ENCODE measurements at regions not wholly inside any gene's neighbourhood (a gene's known extent, or its start where the extent isn't known, plus 50 kb on each side); places are given as distances from the start of the nearest gene placed in this dataset.

DNA sequence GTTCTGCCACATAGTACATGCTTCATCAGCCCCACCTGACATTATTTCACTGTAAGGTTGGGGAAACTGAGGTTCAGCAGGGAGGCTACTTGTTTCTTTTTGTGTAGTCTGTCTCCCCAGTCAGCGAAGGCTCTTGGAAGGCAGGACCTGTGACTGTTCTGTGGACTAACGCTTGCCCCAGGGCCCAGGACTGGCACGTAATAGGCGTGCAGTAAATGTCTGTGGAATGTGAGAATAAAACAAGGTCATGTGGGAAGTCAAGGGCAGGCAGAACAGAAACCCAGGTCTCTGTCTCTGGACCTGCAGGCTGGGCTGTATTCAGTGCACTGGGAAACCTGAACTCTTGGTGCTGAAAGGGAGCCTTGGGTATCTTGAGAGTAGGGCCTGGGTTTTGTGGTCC is 168.7 kb downstream of the RPS24 start:
- H4K20me1 ChIP-seq (ENCODE audit: control insufficient read depth, extremely low read depth, insufficient read depth, low read length) = no peaks in the 10 kb centered on the region
- no peak overlapping the region for H3K27ac ChIP-seq (ENCODE audit: insufficient read depth, low read length)
- H3K36me3 ChIP-seq (ENCODE audit: control insufficient read depth, insufficient read depth, low read length) = no peaks in the 10 kb centered on the region
- H2AFZ ChIP-seq (ENCODE audit: low read length) = no peak overlapping the region
- H3K4me3 ChIP-seq (replicated peaks in 1 of 4; ENCODE audit: control extremely low read depth in 1 of 4, insufficient read depth in 1 of 4, low read depth in 3 of 4, low read length in 4 of 4) = no peak overlapping the region
- no peak overlapping the region for H3K9ac ChIP-seq (ENCODE audit: insufficient read depth, low read length)
- no peaks in the 10 kb centered on the region for H3K9me3 ChIP-seq (ENCODE audit: control insufficient read depth, insufficient read depth, low read depth, low read length)
- DNase-seq (ENCODE audit: low read depth in 2 of 2) = no peak
- H3K27me3 ChIP-seq (ENCODE audit: control insufficient read depth, insufficient read depth, low read length) = no peaks in the 10 kb centered on the region
- H3K79me2 ChIP-seq (ENCODE audit: control insufficient read depth, insufficient read depth, low read length) = no peaks in the 10 kb centered on the region
- no peak overlapping the region for H3K4me2 ChIP-seq (ENCODE audit: extremely low read depth, insufficient read depth, low read length)
- no peaks in the 10 kb centered on the region for H3K4me1 ChIP-seq (ENCODE audit: control insufficient read depth, extremely low read depth, insufficient read depth, low read length)
- TF ChIP-seq EZH2 (IDR thresholded peaks at IDR 0.05; ENCODE audit: low read length, missing control alignments) = no peak
- TF ChIP-seq, protein P1, sequence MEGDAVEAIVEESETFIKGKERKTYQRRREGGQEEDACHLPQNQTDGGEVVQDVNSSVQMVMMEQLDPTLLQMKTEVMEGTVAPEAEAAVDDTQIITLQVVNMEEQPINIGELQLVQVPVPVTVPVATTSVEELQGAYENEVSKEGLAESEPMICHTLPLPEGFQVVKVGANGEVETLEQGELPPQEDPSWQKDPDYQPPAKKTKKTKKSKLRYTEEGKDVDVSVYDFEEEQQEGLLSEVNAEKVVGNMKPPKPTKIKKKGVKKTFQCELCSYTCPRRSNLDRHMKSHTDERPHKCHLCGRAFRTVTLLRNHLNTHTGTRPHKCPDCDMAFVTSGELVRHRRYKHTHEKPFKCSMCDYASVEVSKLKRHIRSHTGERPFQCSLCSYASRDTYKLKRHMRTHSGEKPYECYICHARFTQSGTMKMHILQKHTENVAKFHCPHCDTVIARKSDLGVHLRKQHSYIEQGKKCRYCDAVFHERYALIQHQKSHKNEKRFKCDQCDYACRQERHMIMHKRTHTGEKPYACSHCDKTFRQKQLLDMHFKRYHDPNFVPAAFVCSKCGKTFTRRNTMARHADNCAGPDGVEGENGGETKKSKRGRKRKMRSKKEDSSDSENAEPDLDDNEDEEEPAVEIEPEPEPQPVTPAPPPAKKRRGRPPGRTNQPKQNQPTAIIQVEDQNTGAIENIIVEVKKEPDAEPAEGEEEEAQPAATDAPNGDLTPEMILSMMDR (conservative IDR thresholded peaks at IDR 0.05 in 1 of 2, IDR thresholded peaks at IDR 0.05 in 1 of 2; ENCODE audit: low read depth in 1 of 2, low read length in 2 of 2) = no peak

DNA sequence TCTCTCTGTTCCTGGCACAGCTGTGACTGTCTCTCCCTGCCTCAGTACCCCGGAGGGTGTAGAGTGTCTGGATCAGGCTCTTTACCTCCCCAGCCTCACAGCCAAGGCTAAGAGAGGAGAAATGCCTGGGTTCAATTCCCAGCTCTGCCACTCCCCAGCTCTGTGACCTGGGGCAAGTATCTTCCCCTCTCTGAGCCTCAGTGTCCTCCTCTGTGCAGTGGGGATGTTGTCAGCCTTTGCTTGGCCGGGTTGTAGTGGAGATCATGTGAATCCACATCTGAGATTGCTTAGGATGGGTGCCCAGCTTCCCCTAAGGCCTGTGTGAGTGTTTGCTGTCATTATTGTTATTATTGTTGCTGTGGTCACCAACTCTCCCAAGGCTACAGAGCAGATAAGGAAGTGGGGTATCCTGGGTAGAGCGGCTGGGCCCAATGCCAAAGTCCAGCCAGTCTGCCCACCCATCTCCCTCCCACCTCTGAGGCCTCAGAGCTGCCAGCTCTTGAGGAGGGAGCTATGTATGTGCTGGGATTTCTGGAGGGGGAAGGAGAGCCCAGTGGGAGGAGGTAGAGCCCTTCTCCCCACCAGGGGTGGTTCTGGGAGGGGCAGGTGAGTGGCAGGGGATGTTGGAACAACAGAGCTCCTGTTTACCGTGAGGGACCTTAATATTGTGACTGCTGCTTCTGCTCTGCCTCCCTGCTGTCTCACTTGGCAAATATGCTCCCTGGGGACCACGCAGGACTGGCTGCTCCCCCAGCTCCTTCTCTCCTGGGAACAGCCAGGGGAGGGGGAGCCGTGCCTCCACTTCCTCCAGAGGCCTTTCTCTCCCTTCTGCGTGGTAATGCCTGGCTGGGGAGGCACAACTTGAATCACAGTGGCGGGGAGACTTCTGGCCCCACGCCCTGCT is 170.5 kb downstream of the RPS24 start:
- Histone ChIP-seq H3K4me1 (ENCODE audit: control insufficient read depth, extremely low read depth, insufficient read depth, low read length) (no peaks in the 10 kb centered on the region), H3K27ac (ENCODE audit: insufficient read depth, low read length) (no peak overlapping the region), H3K4me2 (ENCODE audit: extremely low read depth, insufficient read depth, low read length) (no peak overlapping the region), H2AFZ (ENCODE audit: low read length) (no peak overlapping the region), H3K36me3 (ENCODE audit: control insufficient read depth, insufficient read depth, low read length) (no peaks in the 10 kb centered on the region), H3K9ac (ENCODE audit: insufficient read depth, low read length) (no peak overlapping the region), H3K27me3 (ENCODE audit: control insufficient read depth, insufficient read depth, low read length) (no peaks in the 10 kb centered on the region), H4K20me1 (ENCODE audit: control insufficient read depth, extremely low read depth, insufficient read depth, low read length) (no peaks in the 10 kb centered on the region), H3K9me3 (ENCODE audit: control insufficient read depth, insufficient read depth, low read depth, low read length) (no peaks in the 10 kb centered on the region), H3K4me3 (replicated peaks in 1 of 4; ENCODE audit: control extremely low read depth in 1 of 4, insufficient read depth in 1 of 4, low read depth in 3 of 4, low read length in 4 of 4) (no peak overlapping the region), H3K79me2 (ENCODE audit: control insufficient read depth, insufficient read depth, low read length) (no peaks in the 10 kb centered on the region)
- DNase-seq (ENCODE audit: low read depth in 2 of 2) = no peak
- TF ChIP-seq, protein P1 (conservative IDR thresholded peaks at IDR 0.05 in 1 of 2, IDR thresholded peaks at IDR 0.05 in 1 of 2; ENCODE audit: low read depth in 1 of 2, low read length in 2 of 2) = no peak
- TF ChIP-seq EZH2 (IDR thresholded peaks at IDR 0.05; ENCODE audit: low read length, missing control alignments) = no peak

DNA sequence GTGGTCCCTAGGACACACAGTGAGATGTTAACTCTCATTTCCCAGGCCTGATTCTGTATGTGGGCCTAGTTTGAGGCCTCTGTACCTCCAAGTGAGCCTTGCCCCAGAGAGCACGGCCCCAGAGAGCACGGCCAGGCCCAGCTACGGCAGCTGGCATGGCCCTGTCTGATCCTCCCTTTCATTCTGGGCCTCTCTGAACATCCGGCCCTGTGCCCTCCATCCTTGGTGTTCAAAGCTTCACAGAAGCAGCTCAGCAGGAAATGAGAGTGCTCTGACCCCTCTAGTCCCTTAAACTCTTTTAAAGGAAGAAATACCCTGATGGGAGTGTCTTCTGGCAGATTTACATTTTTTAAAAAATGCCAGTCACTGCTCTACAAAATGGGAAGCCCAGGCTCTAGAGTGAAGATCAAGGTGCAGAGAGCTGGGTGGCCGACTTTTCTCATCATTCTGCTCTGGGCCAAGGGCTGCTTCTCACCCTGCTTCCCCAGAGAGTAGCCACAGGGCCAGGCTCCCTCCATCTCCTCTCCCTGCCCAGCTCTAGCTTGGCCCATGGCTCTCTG is 171.9 kb downstream of the RPS24 start:
- H2AFZ ChIP-seq (ENCODE audit: low read length) = no peak overlapping the region
- TF ChIP-seq, protein P1 (conservative IDR thresholded peaks at IDR 0.05 in 1 of 2, IDR thresholded peaks at IDR 0.05 in 1 of 2; ENCODE audit: low read depth in 1 of 2, low read length in 2 of 2) = no peak
- DNase-seq (ENCODE audit: low read depth in 2 of 2) = no peak
- no peaks in the 10 kb centered on the region for H3K4me1 ChIP-seq (ENCODE audit: control insufficient read depth, extremely low read depth, insufficient read depth, low read length)
- H3K9me3 ChIP-seq (ENCODE audit: control insufficient read depth, insufficient read depth, low read depth, low read length) = no peaks in the 10 kb centered on the region
- H3K4me2 ChIP-seq (ENCODE audit: extremely low read depth, insufficient read depth, low read length) = no peak overlapping the region
- H3K79me2 ChIP-seq (ENCODE audit: control insufficient read depth, insufficient read depth, low read length) = no peaks in the 10 kb centered on the region
- no peaks in the 10 kb centered on the region for H4K20me1 ChIP-seq (ENCODE audit: control insufficient read depth, extremely low read depth, insufficient read depth, low read length)
- H3K9ac ChIP-seq (ENCODE audit: insufficient read depth, low read length) = no peak overlapping the region
- H3K36me3 ChIP-seq (ENCODE audit: control insufficient read depth, insufficient read depth, low read length) = no peaks in the 10 kb centered on the region
- no peak overlapping the region for H3K4me3 ChIP-seq (replicated peaks in 1 of 4; ENCODE audit: control extremely low read depth in 1 of 4, insufficient read depth in 1 of 4, low read depth in 3 of 4, low read length in 4 of 4)
- H3K27ac ChIP-seq (ENCODE audit: insufficient read depth, low read length) = no peak overlapping the region
- no peaks in the 10 kb centered on the region for H3K27me3 ChIP-seq (ENCODE audit: control insufficient read depth, insufficient read depth, low read length)
